ENCODE measurements at regions not wholly inside any gene's neighbourhood (a gene's known extent, or its start where the extent isn't known, plus 50 kb on each side); places are given as distances from the start of the nearest gene placed in this dataset.
"Not testable (repeated sequence)": the region's sequence is repeated elsewhere in the genome, so short reads cannot be mapped to it uniquely, and the experiment has no call there.

DNA sequence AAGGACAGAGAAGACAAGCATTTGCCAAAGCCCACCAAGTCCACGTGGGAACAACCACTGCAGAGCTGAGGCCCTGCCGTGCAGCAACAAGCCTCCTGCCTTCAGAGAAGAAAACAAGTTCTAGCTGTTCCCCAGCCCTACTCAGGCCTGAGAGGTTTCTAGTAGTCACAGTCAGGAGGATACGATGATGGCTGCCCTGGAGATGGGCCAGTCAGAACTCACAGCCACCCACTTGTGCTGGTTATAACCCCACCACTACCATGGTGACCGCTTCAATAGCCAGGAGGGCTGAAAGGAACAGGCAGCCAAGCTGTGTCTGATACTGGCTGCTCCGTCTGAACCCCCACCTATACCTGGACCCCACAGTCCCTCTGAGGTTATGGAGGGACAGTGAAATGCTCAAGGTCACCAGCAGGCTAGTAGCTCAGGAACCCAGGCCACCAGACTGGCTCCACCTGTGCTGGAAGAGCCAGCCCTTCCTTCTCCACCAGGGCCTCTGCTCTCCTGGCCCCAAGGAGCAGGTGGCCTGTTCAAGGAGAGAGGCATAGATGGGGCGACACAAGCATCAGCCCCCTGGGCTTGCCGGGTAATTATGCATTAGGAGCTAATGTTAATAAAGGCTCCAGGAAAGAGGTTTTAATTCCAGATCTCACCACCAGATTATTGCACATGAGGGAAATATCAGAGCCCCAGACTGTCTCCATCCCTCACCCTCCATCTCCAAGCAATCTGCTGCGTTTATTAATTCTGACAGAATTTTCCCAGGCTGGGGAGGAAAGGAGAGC is 125.8 kb upstream of the PCBD1 start:
- no peak for DNase-seq (ENCODE audit: low spot score)
- Histone ChIP-seq H3K27ac (no peak overlapping the region), H3K36me3 (no peaks in the 10 kb centered on the region), H3K4me1 (replicated peaks) (no peaks in the 10 kb centered on the region), H3K9me3 (no peaks in the 10 kb centered on the region), H3K27me3 (replicated peaks; ENCODE audit: insufficient read depth) (no peaks in the 10 kb centered on the region), H3K4me3 (no peak overlapping the region)
- 63% methylated on average over 7 of the region's 8 CpGs for WGBS
- TF ChIP-seq POLR2A (IDR thresholded peaks at IDR 0.05) (no peak), CTCF (IDR thresholded peaks at IDR 0.05) (no peak), POLR2AphosphoS5 (IDR thresholded peaks at IDR 0.05) (no peak)
- intact Hi-C loops (cut with DNase I): no loop called here

DNA sequence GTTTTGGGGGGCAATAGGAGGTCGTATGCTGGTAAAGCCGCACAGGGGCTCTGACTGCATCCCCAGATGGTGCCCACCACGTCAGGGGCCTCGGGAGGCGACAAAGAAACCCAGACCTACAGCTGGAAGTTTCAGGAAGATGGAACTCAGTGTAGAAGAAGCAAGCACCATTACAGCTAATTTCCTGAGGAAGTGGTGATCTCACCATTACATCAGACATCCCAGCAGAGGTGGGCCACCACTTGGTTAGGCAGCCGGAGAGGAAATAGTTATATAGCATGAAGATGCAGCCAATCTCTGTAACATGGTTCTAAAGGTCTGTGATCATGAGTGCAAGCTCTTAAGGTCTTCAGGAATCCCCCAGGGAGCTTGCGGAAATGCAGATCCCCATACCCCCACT is 127.3 kb upstream of the PCBD1 start:
- Histone ChIP-seq H3K27ac (no peak overlapping the region), H3K27me3 (replicated peaks; ENCODE audit: insufficient read depth) (no peaks in the 10 kb centered on the region), H3K36me3 (no peaks in the 10 kb centered on the region), H3K9me3 (no peaks in the 10 kb centered on the region), H3K4me3 (no peak overlapping the region), H3K4me1 (replicated peaks) (no peaks in the 10 kb centered on the region)
- WGBS: 82% methylated on average over 7 of the region's 7 CpGs
- TF ChIP-seq CTCF (IDR thresholded peaks at IDR 0.05): no peak
- TF ChIP-seq POLR2A (IDR thresholded peaks at IDR 0.05): no peak
- TF ChIP-seq POLR2AphosphoS5 (IDR thresholded peaks at IDR 0.05): no peak
- intact Hi-C loops (cut with DNase I): no loop called here
- DNase-seq (ENCODE audit: low spot score): no peak

GRCh38 chr10:71020061-71020460 is 131.7 kb upstream of the PCBD1 start:
- H3K9me3 ChIP-seq; H3K27ac ChIP-seq; H3K27me3 ChIP-seq (replicated peaks; ENCODE audit: insufficient read depth); intact Hi-C loops (cut with DNase I); H3K4me1 ChIP-seq (replicated peaks); H3K4me3 ChIP-seq; H3K36me3 ChIP-seq; DNase-seq (ENCODE audit: low spot score): not testable (repeated sequence)
- WGBS: 90% methylated on average over 1 of the region's 1 CpG

GRCh38 chr10:71021402-71021801 is 133.0 kb upstream of the PCBD1 start:
- WGBS: 100% methylated on average over 3 of the region's 3 CpGs
- intact Hi-C loops (cut with DNase I): no loop called here
- no peaks in the 10 kb centered on the region for H3K4me1 ChIP-seq (replicated peaks)
- H3K4me3 ChIP-seq: no peak overlapping the region
- no peaks in the 10 kb centered on the region for H3K27me3 ChIP-seq (replicated peaks; ENCODE audit: insufficient read depth)
- H3K9me3 ChIP-seq: no peaks in the 10 kb centered on the region
- no peak for DNase-seq (ENCODE audit: low spot score)
- no peaks in the 10 kb centered on the region for H3K36me3 ChIP-seq
- no peak overlapping the region for H3K27ac ChIP-seq
- TF ChIP-seq CTCF (IDR thresholded peaks at IDR 0.05): no peak
- no peak for TF ChIP-seq POLR2A (IDR thresholded peaks at IDR 0.05)
- TF ChIP-seq POLR2AphosphoS5 (IDR thresholded peaks at IDR 0.05): no peak

DNA sequence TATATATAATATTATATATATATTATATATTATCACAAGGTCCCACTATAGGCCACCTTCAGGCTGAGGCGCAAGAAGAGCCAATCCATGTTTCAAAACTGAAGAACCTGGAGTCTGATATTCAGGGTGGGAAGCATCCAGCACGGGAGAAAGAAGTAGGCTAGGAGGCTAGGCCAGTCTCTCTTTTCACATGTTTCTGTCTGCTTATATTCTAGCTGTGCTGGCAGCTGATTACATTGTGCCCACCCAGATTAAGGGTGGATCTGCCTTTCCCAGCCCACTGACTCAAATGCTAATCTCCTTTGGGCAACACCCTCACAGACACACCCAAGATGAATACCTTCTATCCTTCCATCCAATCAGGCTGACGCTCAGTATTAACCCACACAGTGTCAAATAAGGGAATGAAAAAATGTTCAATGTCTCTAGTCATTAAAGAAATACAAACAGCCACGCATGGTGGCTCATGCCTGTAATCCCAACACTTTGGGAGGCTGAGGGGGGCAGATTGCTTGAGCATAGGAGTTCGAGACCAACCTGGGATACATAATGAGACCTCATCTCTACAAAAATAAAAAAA is 135.4 kb upstream of the PCBD1 start:
- WGBS: 92% methylated on average over 5 of the region's 5 CpGs
- no peak for TF ChIP-seq POLR2A (IDR thresholded peaks at IDR 0.05)
- TF ChIP-seq CTCF (IDR thresholded peaks at IDR 0.05): no peak
- no peaks in the 10 kb centered on the region for H3K4me1 ChIP-seq (replicated peaks)

More for the DNA sequence above, 135.4 kb upstream of the PCBD1 start:
- Histone ChIP-seq H3K9me3 (no peaks in the 10 kb centered on the region), H3K4me3 (no peak overlapping the region), H3K27ac (no peak overlapping the region), H3K27me3 (replicated peaks; ENCODE audit: insufficient read depth) (no peaks in the 10 kb centered on the region), H3K36me3 (no peaks in the 10 kb centered on the region)
- DNase-seq (ENCODE audit: low spot score): no peak
- intact Hi-C loops (cut with DNase I): no loop called here
